Lower lobe of right lung (tissue), 2 donors: ENCODE measurements at regions not wholly inside any gene's neighbourhood (a gene's known extent, or its start where the extent isn't known, plus 50 kb on each side); places are given as distances from the start of the nearest gene placed in this dataset.
A peak's percentile ranks its signal among the peaks of the same experiment; 100 is the strongest.

ENCODE experiments used
- ATAC-seq, 2 donors: fragments of 200-7000 bp; cut with Tn5 transposase; one replicate each; pipeline ENCODE4 v1.9.1; 2020 to 2022; ENCODE audit warnings: mild to moderate bottlenecking in 2 of 2, moderate library complexity in 2 of 2
- DNase-seq: peaks from one replicate; pipeline ENCODE4 v3.0.0-alpha.2; 2020
- H3K27ac ChIP-seq: fragments of 200-600 bp; one replicate; pipeline ENCODE4 v1.8.0; 2022
- H3K27me3 ChIP-seq: fragments of 200-600 bp; one replicate; pipeline ENCODE4 v1.8.0; 2022; ENCODE audit warnings: low read depth
- H3K36me3 ChIP-seq: fragments of 200-600 bp; one replicate; pipeline ENCODE4 v1.8.0; 2022; ENCODE audit warnings: mild to moderate bottlenecking
- H3K4me1 ChIP-seq: fragments of 200-600 bp; one replicate; pipeline ENCODE4 v1.8.0; 2022
- H3K4me3 ChIP-seq: fragments of 200-600 bp; one replicate; pipeline ENCODE4 v1.8.0; 2022; ENCODE audit warnings: mild to moderate bottlenecking
- H3K9me3 ChIP-seq: fragments of 200-600 bp; one replicate; pipeline ENCODE4 v1.8.0; 2022
- CTCF ChIP-seq: fragments of 200-600 bp; IDR thresholded peaks from one replicate; pipeline ENCODE4 v1.8.0; 2022; ENCODE audit warnings: antibody characterized with exemption, mild to moderate bottlenecking
- intact Hi-C: fragments of 100-400 bp; cut with DNase I; formaldehyde crosslinking; loops from one replicate; pipeline ENCODE4 v1.11.0; 2022
- donor health status: DM: no; HTN: yes; CAD: no; lungs with severe emphysema.

GRCh38 chr18:26741758-26742157, 123.7 kb downstream of the AQP4 start:
- no peak overlapping the region for H3K27ac ChIP-seq
- no peak overlapping the region for H3K4me3 ChIP-seq
- peaks cover 7% of the 10 kb centered on the region for H3K4me1 ChIP-seq
- no peaks in the 10 kb centered on the region for H3K27me3 ChIP-seq
- DNase-seq (no peak), ATAC-seq (no peak)
- TF ChIP-seq CTCF: no peak
- no peaks in the 10 kb centered on the region for H3K9me3 ChIP-seq
- intact Hi-C loops: no loop called here
- no peaks in the 10 kb centered on the region for H3K36me3 ChIP-seq

- no peak overlapping the region for H3K27ac ChIP-seq
- H3K4me1 ChIP-seq: no peaks in the 10 kb centered on the region
- intact Hi-C loops: no loop called here
- no peaks in the 10 kb centered on the region for H3K27me3 ChIP-seq
- no peak for TF ChIP-seq CTCF
- no peak overlapping the region for H3K4me3 ChIP-seq
- no peaks in the 10 kb centered on the region for H3K9me3 ChIP-seq
- H3K36me3 ChIP-seq: no peaks in the 10 kb centered on the region
- DNase-seq (no peak), ATAC-seq (no peak)
Observed at GRCh38 chr18:26741048-26741447, 124.5 kb downstream of the AQP4 start.

GRCh38 chr18:26740396-26740795, 125.1 kb downstream of the AQP4 start:
- Histone ChIP-seq H3K27ac (no peak overlapping the region), H3K9me3 (no peaks in the 10 kb centered on the region), H3K4me1 (no peaks in the 10 kb centered on the region), H3K27me3 (no peaks in the 10 kb centered on the region), H3K4me3 (no peak overlapping the region), H3K36me3 (no peaks in the 10 kb centered on the region)
- no peak for DNase-seq
- intact Hi-C loops: no loop called here
- no peak for TF ChIP-seq CTCF
- ATAC-seq: no peak

GRCh38 chr18:26738706-26739105, 126.8 kb downstream of the AQP4 start:
- H3K36me3 ChIP-seq: no peaks in the 10 kb centered on the region
- intact Hi-C loops: no loop called here
- H3K27ac ChIP-seq: no peak overlapping the region
- ATAC-seq: no peak
- H3K9me3 ChIP-seq: no peaks in the 10 kb centered on the region
- H3K27me3 ChIP-seq: no peaks in the 10 kb centered on the region
- H3K4me3 ChIP-seq: no peak overlapping the region
- H3K4me1 ChIP-seq: no peaks in the 10 kb centered on the region
- no peak for TF ChIP-seq CTCF
- DNase-seq: no peak

- peak; percentile 19 to 60 for ATAC-seq
- DNase-seq: no peak
- no peak overlapping the region for H3K27ac ChIP-seq
- no peak for TF ChIP-seq CTCF
- intact Hi-C loops: no loop called here
- no peaks in the 10 kb centered on the region for H3K27me3 ChIP-seq
- H3K36me3 ChIP-seq: no peaks in the 10 kb centered on the region
- H3K9me3 ChIP-seq: no peaks in the 10 kb centered on the region
- H3K4me1 ChIP-seq: no peaks in the 10 kb centered on the region
- no peak overlapping the region for H3K4me3 ChIP-seq
Observed at GRCh38 chr18:26736301-26736700, 129.2 kb downstream of the AQP4 start.

- Histone ChIP-seq H3K9me3 (no peaks in the 10 kb centered on the region), H3K27me3 (no peaks in the 10 kb centered on the region), H3K36me3 (no peaks in the 10 kb centered on the region), H3K4me3 (no peak overlapping the region), H3K4me1 (no peaks in the 10 kb centered on the region), H3K27ac (no peak overlapping the region)
- ATAC-seq: no peak
- DNase-seq: no peak
- intact Hi-C loops: no loop called here
- no peak for TF ChIP-seq CTCF
Observed at GRCh38 chr18:26734760-26735159, 130.7 kb downstream of the AQP4 start.
